CD4-positive, alpha-beta T cell treated with Interleukin-21 for 1 hour (primary cell): ENCODE measurements at regions not wholly inside any gene's neighbourhood (a gene's known extent, or its start where the extent isn't known, plus 50 kb on each side); places are given as distances from the start of the nearest gene placed in this dataset.

Experiments
- DNase-seq: peaks from one replicate; pipeline ENCODE4 v3.0.0-alpha.2; 2020

GRCh38 chr5:154587123-154588026 is 109.3 kb upstream of the HAND1 start:
- no peak for DNase-seq

- DNase-seq, result no peak
Observed at GRCh38 chr5:154583671-154584177, 105.7 kb upstream of the HAND1 start.

GRCh38 chr5:154580422-154580821 is 102.4 kb upstream of the HAND1 start:
- no peak for DNase-seq

GRCh38 chr5:154577416-154577815 is 99.4 kb upstream of the HAND1 start:
- no peak for DNase-seq

- no peak for DNase-seq
Observed at GRCh38 chr5:154576429-154576806, 98.4 kb upstream of the HAND1 start.

GRCh38 chr5:154575546-154576428 is 97.8 kb upstream of the HAND1 start:
- no peak for DNase-seq

GRCh38 chr5:154573011-154573410 is 95.0 kb upstream of the HAND1 start:
- no peak for DNase-seq

GRCh38 chr5:154571325-154572035 is 93.5 kb upstream of the HAND1 start:
- no peak for DNase-seq

- DNase-seq, result no peak
Observed at GRCh38 chr5:154570572-154571324, 92.7 kb upstream of the HAND1 start.

- DNase-seq, result no peak
Observed at GRCh38 chr5:154568589-154568988, 90.6 kb upstream of the HAND1 start.

GRCh38 chr5:154567155-154567554 is 89.1 kb upstream of the HAND1 start:
- DNase-seq, result no peak

- no peak for DNase-seq
Observed at GRCh38 chr5:154566146-154566680, 88.2 kb upstream of the HAND1 start.

- no peak for DNase-seq
Observed at GRCh38 chr5:154565123-154565522, 87.1 kb upstream of the HAND1 start.

- no peak for DNase-seq
Observed at GRCh38 chr5:154562244-154562880, 84.3 kb upstream of the HAND1 start.

- no peak for DNase-seq
Observed at GRCh38 chr5:154559398-154560276, 81.6 kb upstream of the HAND1 start.

- DNase-seq, result no peak
Observed at GRCh38 chr5:154557548-154557947, 79.5 kb upstream of the HAND1 start.

- DNase-seq, result no peak
Observed at GRCh38 chr5:154547551-154547950, 69.5 kb upstream of the HAND1 start.

- DNase-seq, result no peak
Observed at GRCh38 chr5:154546719-154547118, 68.7 kb upstream of the HAND1 start.

- DNase-seq, result no peak
Observed at GRCh38 chr5:154544646-154545045, 66.6 kb upstream of the HAND1 start.

- no peak for DNase-seq
Observed at GRCh38 chr5:154543380-154543779, 65.4 kb upstream of the HAND1 start.
